Activated naive CD8-positive, alpha-beta T cell treated with anti-CD3 and anti-CD28 coated beads, Interleukin-2, amount 50 U/mL, for 24 hours (primary cell): ENCODE measurements at regions not wholly inside any gene's neighbourhood (a gene's known extent, or its start where the extent isn't known, plus 50 kb on each side); places are given as distances from the start of the nearest gene placed in this dataset.
"Not testable (repeated sequence)": the region's sequence is repeated elsewhere in the genome, so short reads cannot be mapped to it uniquely, and the experiment has no call there.

ENCODE experiments used
- ATAC-seq: fragments of 150-1000 bp; cut with Tn5 transposase; one replicate; pipeline ENCODE4 v1.10.0; 2021
- DNase-seq: peaks from one replicate; pipeline ENCODE4 v3.0.0; 2021
- H3K27ac Mint-ChIP-seq: one replicate; pipeline ENCODE4 v1.8.0; 2021; ENCODE audit warnings: mild to moderate bottlenecking, mixed read lengths
- H3K27me3 Mint-ChIP-seq: one replicate; pipeline ENCODE4 v1.8.0; 2021; ENCODE audit warnings: mixed read lengths
- H3K36me3 Mint-ChIP-seq: one replicate; pipeline ENCODE4 v1.8.0; 2021; ENCODE audit warnings: low read depth, mixed read lengths
- H3K4me1 Mint-ChIP-seq: one replicate; pipeline ENCODE4 v1.8.0; 2021; ENCODE audit warnings: mixed read lengths
- H3K4me3 Mint-ChIP-seq: one replicate; pipeline ENCODE4 v1.8.0; 2021; ENCODE audit warnings: mild to moderate bottlenecking, moderate library complexity, mixed read lengths
- H3K9me3 Mint-ChIP-seq: one replicate; pipeline ENCODE4 v1.8.0; 2021; ENCODE audit warnings: mixed read lengths

- Mint-ChIP-seq H3K27me3 (no peaks in the 10 kb centered on the region), H3K4me1 (peaks cover 2% of the 10 kb centered on the region), H3K9me3 (no peaks in the 10 kb centered on the region), H3K4me3 (no peak overlapping the region), H3K27ac (no peak overlapping the region), H3K36me3 (no peaks in the 10 kb centered on the region)
- ATAC-seq (no peak), DNase-seq (no peak)
These were observed 70.8 kb upstream of the SLC39A10 start for GRCh38 chr2:195586062-195586714.

GRCh38 chr2:195582188-195582587 lies 74.8 kb upstream of the SLC39A10 start:
- Mint-ChIP-seq H3K36me3 (peaks cover 3% of the 10 kb centered on the region), H3K27ac (no peak overlapping the region), H3K27me3 (no peaks in the 10 kb centered on the region), H3K4me1 (peaks cover 28% of the 10 kb centered on the region), H3K9me3 (no peaks in the 10 kb centered on the region), H3K4me3 (no peak overlapping the region)
- no peak for ATAC-seq
- DNase-seq, result no peak

- H3K9me3 Mint-ChIP-seq, result no peaks in the 10 kb centered on the region
- DNase-seq (no peak), ATAC-seq (no peak)
- no peak overlapping the region for H3K4me3 Mint-ChIP-seq
- peaks cover 45% of the 10 kb centered on the region for H3K4me1 Mint-ChIP-seq
- peak overlapping the region; percentile 69 for H3K27ac Mint-ChIP-seq
- peaks cover 3% of the 10 kb centered on the region for H3K36me3 Mint-ChIP-seq
- no peaks in the 10 kb centered on the region for H3K27me3 Mint-ChIP-seq
These were observed 77.1 kb upstream of the SLC39A10 start for GRCh38 chr2:195579776-195580555.

- ATAC-seq, result peak; percentile 79
- H3K27ac Mint-ChIP-seq, result peak overlapping the region; percentile 73
- H3K36me3 Mint-ChIP-seq, result peaks cover 3% of the 10 kb centered on the region
- DNase-seq, result no peak
- H3K4me3 Mint-ChIP-seq, result peak overlapping the region; percentile 42
- no peaks in the 10 kb centered on the region for H3K9me3 Mint-ChIP-seq
- peaks cover 51% of the 10 kb centered on the region for H3K4me1 Mint-ChIP-seq
- no peaks in the 10 kb centered on the region for H3K27me3 Mint-ChIP-seq
These were observed 81.1 kb upstream of the SLC39A10 start for GRCh38 chr2:195575879-195576401.

GRCh38 chr2:195575016-195575415 lies 82.0 kb upstream of the SLC39A10 start:
- DNase-seq (no peak), ATAC-seq (no peak)
- no peaks in the 10 kb centered on the region for H3K27me3 Mint-ChIP-seq
- H3K9me3 Mint-ChIP-seq, result no peaks in the 10 kb centered on the region
- H3K4me1 Mint-ChIP-seq, result peaks cover 51% of the 10 kb centered on the region
- H3K4me3 Mint-ChIP-seq, result no peak overlapping the region
- H3K27ac Mint-ChIP-seq, result no peak overlapping the region
- no peaks in the 10 kb centered on the region for H3K36me3 Mint-ChIP-seq

- no peaks in the 10 kb centered on the region for H3K27me3 Mint-ChIP-seq
- no peaks in the 10 kb centered on the region for H3K36me3 Mint-ChIP-seq
- H3K4me1 Mint-ChIP-seq, result peaks cover 49% of the 10 kb centered on the region
- no peaks in the 10 kb centered on the region for H3K9me3 Mint-ChIP-seq
- ATAC-seq (no peak), DNase-seq (no peak)
- H3K4me3 Mint-ChIP-seq, result no peak overlapping the region
- H3K27ac Mint-ChIP-seq, result no peak overlapping the region
These were observed 82.7 kb upstream of the SLC39A10 start for GRCh38 chr2:195574312-195574711.

- no peak for ATAC-seq
- Mint-ChIP-seq H3K4me1 (peaks cover 47% of the 10 kb centered on the region), H3K27me3 (no peaks in the 10 kb centered on the region), H3K27ac (no peak overlapping the region), H3K4me3 (no peak overlapping the region), H3K36me3 (no peaks in the 10 kb centered on the region), H3K9me3 (no peaks in the 10 kb centered on the region)
- no peak for DNase-seq
These were observed 83.9 kb upstream of the SLC39A10 start for GRCh38 chr2:195572895-195573683.

- peaks cover 27% of the 10 kb centered on the region for H3K4me1 Mint-ChIP-seq
- no peak for DNase-seq
These were observed 86.7 kb upstream of the SLC39A10 start for GRCh38 chr2:195570329-195570728.

GRCh38 chr2:195569255-195569654 lies 87.8 kb upstream of the SLC39A10 start:
- H3K36me3 Mint-ChIP-seq, result no peaks in the 10 kb centered on the region
- no peak for ATAC-seq
- H3K9me3 Mint-ChIP-seq, result no peaks in the 10 kb centered on the region
- H3K27me3 Mint-ChIP-seq, result no peaks in the 10 kb centered on the region
- peaks cover 30% of the 10 kb centered on the region for H3K4me1 Mint-ChIP-seq
- no peak for DNase-seq
- no peak overlapping the region for H3K27ac Mint-ChIP-seq
- H3K4me3 Mint-ChIP-seq, result no peak overlapping the region

More at GRCh38 chr2:195570329-195570728, 86.7 kb upstream of the SLC39A10 start:
- Mint-ChIP-seq H3K27me3 (no peaks in the 10 kb centered on the region), H3K36me3 (no peaks in the 10 kb centered on the region), H3K9me3 (no peaks in the 10 kb centered on the region), H3K27ac (no peak overlapping the region), H3K4me3 (no peak overlapping the region)
- ATAC-seq, result no peak

- ATAC-seq, H3K9me3 Mint-ChIP-seq, H3K4me3 Mint-ChIP-seq, H3K27me3 Mint-ChIP-seq, H3K36me3 Mint-ChIP-seq, DNase-seq: not testable (repeated sequence)
- peaks cover 58% of the 10 kb centered on the region for H3K4me1 Mint-ChIP-seq
- peak overlapping the region; percentile 81 for H3K27ac Mint-ChIP-seq
These were observed 92.3 kb upstream of the SLC39A10 start for GRCh38 chr2:195564625-195565135.

GRCh38 chr2:195563857-195564512 lies 93.0 kb upstream of the SLC39A10 start:
- no peaks in the 10 kb centered on the region for H3K27me3 Mint-ChIP-seq
- peak overlapping the region; percentile 81 for H3K27ac Mint-ChIP-seq
- H3K36me3 Mint-ChIP-seq, result no peaks in the 10 kb centered on the region
- ATAC-seq (peak; percentile 67), DNase-seq (no peak)
- peak overlapping the region; percentile 57 for H3K4me3 Mint-ChIP-seq
- peaks cover 2% of the 10 kb centered on the region for H3K9me3 Mint-ChIP-seq
- H3K4me1 Mint-ChIP-seq, result peaks cover 59% of the 10 kb centered on the region

GRCh38 chr2:195562570-195563566 lies 94.2 kb upstream of the SLC39A10 start:
- ATAC-seq (no peak), DNase-seq (no peak)
- H3K36me3 Mint-ChIP-seq, result no peaks in the 10 kb centered on the region
- no peaks in the 10 kb centered on the region for H3K27me3 Mint-ChIP-seq
- peaks cover 67% of the 10 kb centered on the region for H3K4me1 Mint-ChIP-seq
- peak overlapping the region; percentile 42 for H3K4me3 Mint-ChIP-seq
- H3K9me3 Mint-ChIP-seq, result peaks cover 7% of the 10 kb centered on the region
- peak overlapping the region; percentile 87 for H3K27ac Mint-ChIP-seq
